ENCODE measurements at regions not wholly inside any gene's neighbourhood (a gene's known extent, or its start where the extent isn't known, plus 50 kb on each side); places are given as distances from the start of the nearest gene placed in this dataset.

DNA sequence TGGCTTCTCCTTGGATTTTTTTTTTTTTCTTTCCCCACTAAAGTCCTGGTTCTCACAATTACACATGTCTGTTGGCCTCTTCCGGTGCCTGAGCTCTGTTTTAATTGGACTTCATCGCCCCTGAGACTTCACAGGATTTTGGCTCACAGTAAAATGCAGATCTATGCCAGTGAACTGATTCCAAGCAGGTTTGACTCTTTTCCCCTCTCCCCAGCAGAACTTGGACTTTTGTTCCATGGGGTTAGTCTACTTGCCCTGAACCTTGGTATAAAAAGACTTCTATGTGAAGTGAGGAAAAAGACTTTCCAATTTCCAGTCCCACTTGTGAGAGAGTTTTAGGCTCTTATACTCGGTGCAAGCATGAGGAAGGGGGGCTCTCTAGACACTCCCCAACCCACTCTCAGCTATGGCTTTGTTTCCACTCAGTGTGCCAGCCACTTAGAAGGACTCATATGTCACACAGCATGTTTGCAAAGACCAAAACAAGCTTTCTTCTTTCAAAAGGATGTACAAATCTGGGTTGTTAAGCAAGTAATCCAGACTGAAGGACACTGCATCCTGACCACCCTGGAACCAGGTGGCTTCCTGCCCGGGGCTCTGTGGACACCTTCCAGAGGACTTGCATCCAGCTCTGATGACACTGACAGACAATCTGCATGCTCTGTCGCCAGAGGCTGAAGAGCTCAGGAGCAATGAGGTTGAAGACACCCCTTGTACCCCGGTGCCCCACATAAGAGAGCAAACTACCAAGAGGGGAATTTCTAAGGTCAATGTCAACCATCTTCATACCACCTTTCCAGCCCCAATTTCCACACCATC is 221.9 kb upstream of the EGLN3 start:
- no peak for DNase-seq
- no peak overlapping the region for H3K27ac ChIP-seq (ENCODE audit: low read depth in 1 of 2, low read length in 2 of 2)
- 21 to 22% methylated on average over 6 of the region's 6 CpGs for WGBS, 2 donors
- H3K27me3 ChIP-seq (ENCODE audit: control insufficient read depth in 1 of 2, insufficient read depth in 2 of 2, low read length in 1 of 2), result no peaks in the 10 kb centered on the region
- no peaks in the 10 kb centered on the region for H3K4me1 ChIP-seq (ENCODE audit: control insufficient read depth in 1 of 2, insufficient read depth in 2 of 2, low read length in 2 of 2)
- H3K4me3 ChIP-seq (ENCODE audit: low read length in 2 of 2), result no peak overlapping the region
- intact Hi-C loops (cut with DNase I), result no loop called here
- no peaks in the 10 kb centered on the region for H3K36me3 ChIP-seq (ENCODE audit: control insufficient read depth in 1 of 2, insufficient read depth in 2 of 2, low read length in 1 of 2)
- peak; percentile 49 for ATAC-seq (ENCODE audit: low FRiP score)
- H3K9me3 ChIP-seq (ENCODE audit: control insufficient read depth, low read length), result peaks cover 1% of the 10 kb centered on the region

DNA sequence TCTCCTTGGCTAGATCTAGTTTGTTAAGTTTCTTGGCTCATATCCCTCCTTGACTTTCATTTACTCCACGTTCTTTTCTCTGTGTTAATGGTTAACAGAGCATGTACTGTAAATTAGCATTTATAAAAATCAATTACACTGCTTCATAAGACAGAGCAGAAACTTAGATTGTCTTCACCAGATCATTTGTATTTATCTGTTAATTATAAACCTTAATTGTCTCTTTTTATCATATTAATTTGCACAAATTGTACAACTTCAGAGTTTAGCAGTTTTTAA is 221.2 kb upstream of the EGLN3 start:
- Histone ChIP-seq H3K27me3 (ENCODE audit: control insufficient read depth in 1 of 2, insufficient read depth in 2 of 2, low read length in 1 of 2) (no peaks in the 10 kb centered on the region), H3K36me3 (ENCODE audit: control insufficient read depth in 1 of 2, insufficient read depth in 2 of 2, low read length in 1 of 2) (no peaks in the 10 kb centered on the region), H3K4me3 (ENCODE audit: low read length in 2 of 2) (no peak overlapping the region), H3K9me3 (ENCODE audit: control insufficient read depth, low read length) (peaks cover 1% of the 10 kb centered on the region), H3K4me1 (ENCODE audit: control insufficient read depth in 1 of 2, insufficient read depth in 2 of 2, low read length in 2 of 2) (no peaks in the 10 kb centered on the region), H3K27ac (ENCODE audit: low read depth in 1 of 2, low read length in 2 of 2) (no peak overlapping the region)
- DNase-seq, result no peak
- intact Hi-C loops (cut with DNase I), result no loop called here
- 2 to 5% methylated on average over 1 of the region's 1 CpG for WGBS, 2 donors
- ATAC-seq (ENCODE audit: low FRiP score), result no peak

- no peak for DNase-seq
- Histone ChIP-seq H3K27me3 (ENCODE audit: control insufficient read depth in 1 of 2, insufficient read depth in 2 of 2, low read length in 1 of 2) (no peaks in the 10 kb centered on the region), H3K36me3 (ENCODE audit: control insufficient read depth in 1 of 2, insufficient read depth in 2 of 2, low read length in 1 of 2) (no peaks in the 10 kb centered on the region), H3K27ac (ENCODE audit: low read depth in 1 of 2, low read length in 2 of 2) (no peak overlapping the region), H3K4me3 (ENCODE audit: low read length in 2 of 2) (no peak overlapping the region), H3K9me3 (ENCODE audit: control insufficient read depth, low read length) (peaks cover 1% of the 10 kb centered on the region), H3K4me1 (ENCODE audit: control insufficient read depth in 1 of 2, insufficient read depth in 2 of 2, low read length in 2 of 2) (no peaks in the 10 kb centered on the region)
- WGBS, 2 donors, result 70 to 75% methylated on average over 8 of the region's 8 CpGs
- no peak for ATAC-seq (ENCODE audit: low FRiP score)
- intact Hi-C loops (cut with DNase I), result no loop called here
Observed at GRCh38 chr14:34171431-34172172, 220.7 kb upstream of the EGLN3 start.

DNA sequence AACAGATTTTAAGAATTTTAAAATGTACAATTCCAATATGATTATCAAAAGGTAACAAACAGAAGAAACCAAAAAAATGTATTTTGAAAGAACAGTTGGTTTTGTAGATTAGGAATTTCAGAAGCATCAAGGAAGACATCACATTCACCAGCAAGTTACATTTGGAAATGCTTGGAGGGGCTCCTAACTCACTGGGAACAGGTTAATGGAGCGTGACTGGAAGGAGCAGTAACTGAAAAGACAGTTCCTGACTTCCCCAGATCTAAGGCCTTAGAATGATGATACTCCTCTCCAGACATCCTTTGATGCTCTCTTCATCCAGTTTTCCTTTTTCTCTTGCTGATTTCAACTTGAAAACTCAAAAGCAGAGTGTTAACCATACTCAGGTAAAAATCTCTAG is 220.0 kb upstream of the EGLN3 start:
- WGBS, 2 donors, result 95 to 100% methylated on average over 1 of the region's 1 CpG
- H3K9me3 ChIP-seq (ENCODE audit: control insufficient read depth, low read length), result peaks cover 1% of the 10 kb centered on the region
- H3K27me3 ChIP-seq (ENCODE audit: control insufficient read depth in 1 of 2, insufficient read depth in 2 of 2, low read length in 1 of 2), result no peaks in the 10 kb centered on the region
- no peak overlapping the region for H3K4me3 ChIP-seq (ENCODE audit: low read length in 2 of 2)
- no peaks in the 10 kb centered on the region for H3K36me3 ChIP-seq (ENCODE audit: control insufficient read depth in 1 of 2, insufficient read depth in 2 of 2, low read length in 1 of 2)
- ATAC-seq (ENCODE audit: low FRiP score) (no peak), DNase-seq (no peak)
- intact Hi-C loops (cut with DNase I), result no loop called here
- H3K27ac ChIP-seq (ENCODE audit: low read depth in 1 of 2, low read length in 2 of 2), result no peak overlapping the region
- H3K4me1 ChIP-seq (ENCODE audit: control insufficient read depth in 1 of 2, insufficient read depth in 2 of 2, low read length in 2 of 2), result no peaks in the 10 kb centered on the region

GRCh38 chr14:34169561-34169960 is 218.7 kb upstream of the EGLN3 start:
- Histone ChIP-seq H3K27ac (ENCODE audit: low read depth in 1 of 2, low read length in 2 of 2) (no peak overlapping the region), H3K27me3 (ENCODE audit: control insufficient read depth in 1 of 2, insufficient read depth in 2 of 2, low read length in 1 of 2) (no peaks in the 10 kb centered on the region), H3K4me3 (ENCODE audit: low read length in 2 of 2) (no peak overlapping the region), H3K9me3 (ENCODE audit: control insufficient read depth, low read length) (peaks cover 1% of the 10 kb centered on the region), H3K36me3 (ENCODE audit: control insufficient read depth in 1 of 2, insufficient read depth in 2 of 2, low read length in 1 of 2) (no peaks in the 10 kb centered on the region), H3K4me1 (ENCODE audit: control insufficient read depth in 1 of 2, insufficient read depth in 2 of 2, low read length in 2 of 2) (no peaks in the 10 kb centered on the region)
- DNase-seq (no peak), ATAC-seq (ENCODE audit: low FRiP score) (no peak)
- 15 to 19% methylated on average over 3 of the region's 3 CpGs for WGBS, 2 donors
- intact Hi-C loops (cut with DNase I), result no loop called here

DNA sequence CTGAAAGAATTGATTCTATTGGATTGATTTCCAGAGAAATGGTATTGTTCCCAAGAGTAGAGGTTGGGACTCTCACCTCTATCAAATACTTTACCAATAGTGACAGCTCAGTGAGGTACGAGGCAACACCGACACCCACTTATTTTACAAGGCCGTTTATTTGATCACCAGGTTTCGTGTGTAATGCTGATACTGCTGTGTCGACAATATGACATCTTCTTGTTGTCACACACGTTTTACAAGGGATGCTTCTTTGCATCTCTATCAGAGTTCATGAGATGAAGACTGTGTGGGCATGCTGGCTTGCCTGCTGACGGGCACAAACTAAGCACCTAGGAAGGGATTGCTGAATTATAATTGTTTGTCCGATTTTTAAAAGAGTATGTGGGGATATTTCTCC is 217.8 kb upstream of the EGLN3 start:
- ATAC-seq (ENCODE audit: low FRiP score) (no peak), DNase-seq (no peak)
- Histone ChIP-seq H3K36me3 (ENCODE audit: control insufficient read depth in 1 of 2, insufficient read depth in 2 of 2, low read length in 1 of 2) (no peaks in the 10 kb centered on the region), H3K4me3 (ENCODE audit: low read length in 2 of 2) (no peak overlapping the region), H3K27me3 (ENCODE audit: control insufficient read depth in 1 of 2, insufficient read depth in 2 of 2, low read length in 1 of 2) (no peaks in the 10 kb centered on the region), H3K4me1 (ENCODE audit: control insufficient read depth in 1 of 2, insufficient read depth in 2 of 2, low read length in 2 of 2) (peaks cover 0 to 2% of the 10 kb centered on the region in 2 donors), H3K9me3 (ENCODE audit: control insufficient read depth, low read length) (peaks cover 1% of the 10 kb centered on the region), H3K27ac (ENCODE audit: low read depth in 1 of 2, low read length in 2 of 2) (no peak overlapping the region)
- intact Hi-C loops (cut with DNase I), result no loop called here
- WGBS, 2 donors, result 89 to 92% methylated on average over 8 of the region's 8 CpGs

GRCh38 chr14:34165847-34166350 is 215.0 kb upstream of the EGLN3 start:
- Histone ChIP-seq H3K36me3 (ENCODE audit: control insufficient read depth in 1 of 2, insufficient read depth in 2 of 2, low read length in 1 of 2) (no peaks in the 10 kb centered on the region), H3K9me3 (ENCODE audit: control insufficient read depth, low read length) (no peaks in the 10 kb centered on the region), H3K4me3 (ENCODE audit: low read length in 2 of 2) (no peak overlapping the region), H3K27ac (ENCODE audit: low read depth in 1 of 2, low read length in 2 of 2) (no peak overlapping the region), H3K27me3 (ENCODE audit: control insufficient read depth in 1 of 2, insufficient read depth in 2 of 2, low read length in 1 of 2) (no peaks in the 10 kb centered on the region), H3K4me1 (ENCODE audit: control insufficient read depth in 1 of 2, insufficient read depth in 2 of 2, low read length in 2 of 2) (peaks cover 0 to 2% of the 10 kb centered on the region in 2 donors)
- ATAC-seq (ENCODE audit: low FRiP score), result no peak
- 89 to 92% methylated on average over 5 of the region's 5 CpGs for WGBS, 2 donors
- no peak for DNase-seq
- intact Hi-C loops (cut with DNase I), result no loop called here

DNA sequence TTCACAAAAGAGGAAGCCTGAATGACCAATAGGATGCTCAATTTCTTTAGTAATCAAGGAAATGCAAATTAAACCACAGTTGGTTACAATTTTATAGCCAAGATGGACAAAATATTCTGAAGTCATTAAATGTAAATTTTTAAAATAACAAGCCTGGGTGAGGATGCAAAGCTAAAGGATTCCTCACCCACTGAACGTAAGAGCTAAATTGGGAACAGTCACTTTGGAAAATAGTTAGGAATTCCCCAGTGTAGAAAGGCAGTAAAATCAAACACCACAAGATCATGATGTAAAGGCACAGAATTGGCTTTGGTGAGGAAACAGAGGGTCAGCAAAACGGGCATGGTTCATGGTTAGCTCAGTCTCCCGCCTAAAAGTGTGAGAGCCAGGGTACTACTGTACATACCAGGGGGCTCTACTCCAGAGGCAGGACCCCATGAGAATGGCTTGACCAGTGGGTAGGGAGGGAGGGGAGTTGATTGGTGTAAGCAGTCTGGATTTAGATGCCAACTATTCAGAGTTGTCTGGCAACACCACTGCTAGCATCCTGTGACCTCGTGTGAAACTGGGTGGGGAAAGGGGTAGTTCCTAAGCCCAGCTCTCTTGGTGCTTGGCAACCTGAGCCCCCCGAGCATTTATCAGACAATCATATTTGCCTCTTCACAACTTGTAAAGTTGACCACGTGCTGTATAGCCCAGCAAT is 213.4 kb upstream of the EGLN3 start:
- intact Hi-C loops (cut with DNase I), result no loop called here
- H3K36me3 ChIP-seq (ENCODE audit: control insufficient read depth in 1 of 2, insufficient read depth in 2 of 2, low read length in 1 of 2), result no peaks in the 10 kb centered on the region
- 29 to 35% methylated on average over 6 of the region's 6 CpGs for WGBS, 2 donors
- no peaks in the 10 kb centered on the region for H3K27me3 ChIP-seq (ENCODE audit: control insufficient read depth in 1 of 2, insufficient read depth in 2 of 2, low read length in 1 of 2)
- H3K4me3 ChIP-seq (ENCODE audit: low read length in 2 of 2), result no peak overlapping the region
- no peak overlapping the region for H3K27ac ChIP-seq (ENCODE audit: low read depth in 1 of 2, low read length in 2 of 2)
- DNase-seq (no peak), ATAC-seq (ENCODE audit: low FRiP score) (no peak)
- peaks cover 0 to 2% of the 10 kb centered on the region in 2 donors for H3K4me1 ChIP-seq (ENCODE audit: control insufficient read depth in 1 of 2, insufficient read depth in 2 of 2, low read length in 2 of 2)
- H3K9me3 ChIP-seq (ENCODE audit: control insufficient read depth, low read length), result no peaks in the 10 kb centered on the region
